ENCODE measurements at regions not wholly inside any gene's neighbourhood (a gene's known extent, or its start where the extent isn't known, plus 50 kb on each side); places are given as distances from the start of the nearest gene placed in this dataset.

DNA sequence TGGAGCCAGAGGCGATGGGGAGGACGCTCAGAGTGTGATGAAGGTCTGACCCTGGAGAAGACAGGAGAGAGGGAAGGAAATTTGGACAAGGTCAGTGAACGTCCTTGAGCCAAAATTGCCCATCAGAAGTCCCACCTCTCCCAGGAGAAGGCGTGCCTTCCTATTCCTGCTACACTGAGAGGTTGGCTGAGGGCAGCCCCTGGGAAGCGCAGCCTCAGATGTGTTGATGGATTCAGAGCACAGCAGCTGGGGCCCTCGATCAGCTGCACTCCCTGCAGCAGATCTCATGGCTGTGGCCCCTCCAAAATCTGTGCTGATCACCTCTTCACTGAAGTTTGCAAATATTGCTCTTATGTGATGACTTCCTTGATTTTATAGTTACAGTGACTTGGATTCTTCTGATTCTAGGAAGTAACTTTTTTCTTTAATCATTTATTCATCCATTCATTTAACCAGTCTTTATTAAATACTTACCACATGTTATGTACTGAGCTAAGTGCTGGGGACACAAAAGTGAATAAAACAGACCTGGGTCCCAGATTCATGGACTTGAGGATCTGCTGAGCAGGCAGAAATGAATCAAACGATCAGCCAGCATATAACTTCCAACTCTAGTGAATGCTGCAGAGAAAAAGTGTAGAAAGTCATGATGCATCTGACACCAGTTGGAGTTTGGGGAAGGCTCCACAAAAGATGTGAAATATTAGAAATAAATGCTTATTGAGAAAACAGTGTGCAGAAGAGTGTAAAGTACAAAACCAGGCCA is 69.6 kb upstream of the ARMC2 start:
- DNase-seq (ENCODE audit: low spot score), result no peak

DNA sequence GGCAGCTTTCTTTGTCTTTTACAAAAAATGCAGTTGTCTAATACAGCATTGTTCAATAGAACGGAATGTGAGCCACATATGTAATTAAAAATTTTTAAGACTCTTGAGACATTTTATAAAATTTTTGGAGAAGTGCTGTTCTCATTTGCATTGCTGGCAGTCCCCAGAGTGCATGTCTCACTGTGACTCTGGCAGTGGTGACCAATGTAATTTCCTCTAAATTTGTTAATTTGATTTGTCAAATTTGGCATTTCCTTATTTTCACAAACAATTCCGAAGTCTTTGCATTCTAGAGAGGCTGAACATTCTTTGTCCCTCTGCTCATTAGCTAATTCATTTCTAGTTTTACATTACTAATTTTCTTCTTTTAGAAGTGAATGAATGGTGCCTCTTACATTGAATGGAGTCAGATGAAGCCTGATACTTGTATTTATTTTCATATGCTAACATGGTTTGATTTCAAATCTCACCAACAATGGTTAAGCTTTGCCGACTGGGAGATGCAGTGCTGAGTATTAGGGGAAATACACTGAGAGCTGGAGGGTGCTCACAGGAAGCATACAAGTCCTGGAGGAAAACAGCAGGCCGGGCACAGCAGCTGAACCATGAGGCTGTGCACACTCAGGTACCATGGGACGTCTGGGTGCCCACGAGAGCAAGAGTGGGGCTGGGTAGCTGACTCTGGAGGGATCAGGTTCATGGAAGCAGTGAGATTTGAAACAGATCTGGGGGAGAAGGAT is 68.5 kb upstream of the ARMC2 start:
- DNase-seq (ENCODE audit: low spot score), result no peak

DNA sequence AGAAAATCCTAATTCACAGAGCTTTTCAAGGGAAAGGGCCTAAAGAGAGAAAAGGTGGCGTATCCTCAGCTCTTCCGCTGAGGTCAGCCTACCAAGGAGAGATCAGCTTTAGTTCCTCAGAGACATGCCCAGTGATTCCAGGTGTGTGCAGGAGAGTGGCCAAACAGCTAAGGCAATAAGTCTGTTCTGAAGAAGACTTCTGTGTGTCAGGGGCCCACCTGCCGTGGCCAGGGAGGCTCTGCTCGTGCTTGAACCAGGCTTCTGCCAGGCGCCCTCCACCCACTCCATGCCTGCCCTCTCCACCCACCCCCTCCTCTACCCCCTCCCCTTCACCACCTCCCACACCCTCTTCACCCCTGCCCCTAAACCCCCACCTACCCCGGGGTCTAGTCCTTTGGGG is 67.4 kb upstream of the ARMC2 start:
- DNase-seq (ENCODE audit: low spot score), result no peak

DNA sequence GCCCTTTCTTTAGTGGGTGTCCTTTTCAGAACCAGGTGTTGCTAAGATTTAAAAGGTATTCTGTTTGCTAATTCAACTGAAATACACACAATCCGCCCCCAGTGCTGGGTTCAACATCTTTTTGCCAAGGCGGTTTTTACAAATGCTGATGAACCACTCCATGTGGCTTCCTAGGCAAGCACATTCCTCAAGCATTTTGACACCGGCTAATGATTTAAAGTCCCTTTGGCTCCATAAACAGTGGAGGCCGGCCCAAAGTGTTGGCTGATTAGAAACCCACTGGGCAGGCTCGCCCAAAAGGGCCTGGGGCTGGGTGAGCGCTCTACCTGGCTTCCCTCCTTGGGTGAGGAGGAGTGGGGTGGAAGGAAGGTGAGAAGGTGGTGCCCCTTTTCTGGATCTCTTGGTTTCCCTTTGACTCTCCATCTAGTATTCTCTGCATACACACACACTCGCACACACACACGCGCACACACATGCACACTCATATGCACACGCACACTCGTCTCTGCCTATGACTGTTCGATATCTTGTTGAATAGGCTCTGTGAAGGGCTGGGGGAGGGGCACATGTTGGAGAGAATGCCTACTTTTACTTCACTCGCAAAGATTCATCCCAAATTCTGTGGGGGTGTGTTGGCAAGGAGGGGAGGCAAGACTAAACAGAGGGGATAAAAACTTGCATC is 66.7 kb upstream of the ARMC2 start:
- no peak for DNase-seq (ENCODE audit: low spot score)

DNA sequence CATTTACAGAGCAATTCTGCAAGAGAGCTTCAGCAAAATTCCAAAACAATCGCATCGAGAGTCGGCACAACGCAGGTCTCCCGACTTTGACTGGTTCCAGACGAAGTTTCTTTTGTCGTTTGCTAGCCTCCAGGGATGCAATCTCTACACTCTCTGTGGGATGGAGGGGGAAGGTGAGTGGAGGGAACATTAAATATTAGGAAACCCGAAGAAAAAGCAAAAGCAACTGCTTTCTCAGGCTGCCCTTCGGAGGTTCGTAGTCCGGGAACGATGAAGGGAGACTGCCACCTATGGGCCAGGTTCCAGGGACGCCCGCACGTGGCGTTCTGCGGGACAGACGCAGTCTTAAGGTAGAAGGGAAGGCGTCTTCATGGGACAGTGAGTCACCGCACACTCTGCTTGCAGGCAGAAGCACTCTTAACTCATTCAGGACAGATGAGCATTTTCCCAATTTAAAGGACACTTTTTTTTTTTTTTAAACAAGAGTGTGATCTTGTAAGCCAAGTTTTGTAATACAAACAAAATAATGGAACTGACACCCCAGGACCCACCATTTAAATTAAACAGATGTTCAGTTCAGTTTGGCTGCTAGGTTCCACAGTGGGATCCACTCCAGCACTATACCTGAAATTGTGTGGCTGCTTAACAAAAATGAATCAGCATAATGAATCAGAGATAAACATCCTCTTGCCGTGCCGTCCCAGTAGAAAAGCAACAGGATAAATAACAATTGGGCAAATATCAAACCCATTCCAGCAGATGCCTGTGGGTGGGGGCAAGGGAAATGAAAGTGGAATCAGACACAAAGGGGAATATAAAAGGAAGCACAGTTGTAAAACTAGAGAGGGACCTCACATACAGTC is 65.8 kb upstream of the ARMC2 start:
- DNase-seq (ENCODE audit: low spot score), result peak; percentile 72

DNA sequence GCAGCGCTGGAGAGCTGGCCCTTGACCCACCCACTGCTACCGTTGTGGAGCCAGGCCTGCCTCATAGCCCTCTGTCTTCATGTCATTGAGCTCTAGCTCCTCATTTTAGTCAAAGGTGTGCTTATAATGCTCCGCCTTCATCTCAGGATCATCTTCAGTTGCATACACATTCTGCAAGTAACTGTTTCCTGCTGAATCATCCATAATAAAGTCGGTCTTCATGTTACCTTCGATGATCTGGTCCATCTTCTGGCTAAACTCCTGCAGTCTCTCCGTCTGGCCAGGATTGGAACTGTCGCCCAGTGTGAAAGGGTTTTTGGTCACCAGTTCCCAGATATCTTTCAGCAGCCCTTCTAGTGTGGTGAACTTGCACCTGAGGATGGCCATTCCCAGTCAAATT is 62.6 kb upstream of the ARMC2 start:
- no peak for DNase-seq (ENCODE audit: low spot score)

DNA sequence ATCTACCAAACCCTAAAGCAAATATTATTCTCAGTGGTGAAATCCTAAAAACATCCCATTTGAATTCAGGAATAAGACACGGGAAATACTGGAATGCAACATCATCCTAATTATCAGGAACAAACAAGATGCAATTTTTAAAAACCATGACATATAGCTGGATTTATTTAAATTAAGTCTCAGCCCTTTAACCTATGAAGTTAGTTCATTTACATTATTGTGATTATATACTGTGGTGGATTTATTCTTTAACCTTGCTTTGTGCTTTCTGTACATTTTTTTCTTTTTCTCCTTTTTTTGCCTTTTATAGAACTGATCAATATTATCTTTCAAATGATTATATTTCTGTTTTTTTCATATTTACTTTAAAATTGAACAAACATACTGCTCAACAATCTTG is 59.8 kb upstream of the ARMC2 start:
- no peak for DNase-seq (ENCODE audit: low spot score)

DNA sequence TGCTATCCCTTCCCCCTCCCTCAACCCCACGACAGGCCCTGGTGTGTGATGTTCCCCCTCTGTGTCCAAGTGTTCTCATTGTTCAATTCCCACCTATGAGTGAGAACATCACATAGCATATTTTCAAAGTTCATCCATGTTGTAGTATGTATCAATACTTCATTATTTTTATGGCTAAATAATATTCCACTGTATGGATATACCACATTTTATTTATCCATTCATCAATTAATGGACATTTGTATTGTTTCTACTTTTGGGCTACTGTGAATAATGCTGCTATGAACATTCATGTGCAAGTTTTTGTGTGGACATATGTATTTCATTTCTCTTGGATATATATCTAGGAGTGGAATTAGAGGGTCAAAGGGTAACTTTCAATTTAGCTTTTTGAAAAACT is 58.7 kb upstream of the ARMC2 start:
- no peak for DNase-seq (ENCODE audit: low spot score)

DNA sequence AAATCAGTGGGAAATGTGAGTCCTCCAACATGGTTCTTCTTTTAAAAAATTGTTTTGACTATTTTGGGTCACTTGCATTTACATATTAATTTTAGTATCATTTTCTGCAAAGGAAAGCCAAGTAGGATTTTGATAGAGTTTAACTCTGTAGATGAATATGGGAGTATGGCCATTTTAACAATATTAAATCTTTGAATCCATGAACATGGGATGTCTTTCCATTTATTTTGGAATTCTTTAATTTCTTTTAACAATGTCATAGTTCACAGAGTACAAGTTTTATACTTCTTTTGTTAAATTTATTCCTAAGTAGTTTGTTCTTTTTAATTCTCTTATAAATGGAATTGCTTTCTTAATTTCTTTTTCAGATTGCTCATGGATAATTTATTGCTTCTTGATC is 56.5 kb upstream of the ARMC2 start:
- DNase-seq (ENCODE audit: low spot score), result no peak

DNA sequence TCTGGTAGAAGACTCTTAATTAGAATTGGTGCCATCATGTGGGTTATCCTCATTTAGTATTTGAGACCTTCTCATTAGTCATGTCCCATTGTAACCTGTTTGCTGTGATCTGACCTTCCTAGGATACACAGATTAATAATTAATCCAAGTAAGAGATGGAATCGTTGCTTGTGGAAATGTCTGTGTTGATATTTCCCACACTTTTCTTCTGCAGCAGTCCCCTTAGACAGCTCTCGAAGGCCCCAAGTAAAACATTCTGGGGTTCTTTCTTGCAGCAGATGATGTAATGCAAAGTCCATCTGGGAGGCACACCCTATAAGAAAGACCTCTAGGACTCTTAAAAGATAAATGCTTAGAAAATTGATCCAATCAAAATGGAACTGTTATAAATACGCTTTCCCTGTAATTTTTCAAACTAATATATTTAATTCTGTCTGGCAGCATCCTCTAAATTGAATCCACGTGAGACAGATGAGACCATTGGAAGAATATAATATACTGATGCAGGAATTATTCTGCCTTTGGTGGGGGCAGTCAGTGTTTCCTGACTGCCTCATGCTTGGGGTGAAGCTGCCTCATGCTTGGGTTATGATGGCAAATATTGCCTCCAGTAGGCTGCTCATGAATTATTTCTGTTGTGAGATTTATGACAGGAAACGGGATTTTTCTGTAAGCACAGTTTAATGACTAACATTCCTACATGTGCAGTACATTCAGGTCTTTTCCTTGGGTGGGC is 54.5 kb upstream of the ARMC2 start:
- no peak for DNase-seq (ENCODE audit: low spot score)

DNA sequence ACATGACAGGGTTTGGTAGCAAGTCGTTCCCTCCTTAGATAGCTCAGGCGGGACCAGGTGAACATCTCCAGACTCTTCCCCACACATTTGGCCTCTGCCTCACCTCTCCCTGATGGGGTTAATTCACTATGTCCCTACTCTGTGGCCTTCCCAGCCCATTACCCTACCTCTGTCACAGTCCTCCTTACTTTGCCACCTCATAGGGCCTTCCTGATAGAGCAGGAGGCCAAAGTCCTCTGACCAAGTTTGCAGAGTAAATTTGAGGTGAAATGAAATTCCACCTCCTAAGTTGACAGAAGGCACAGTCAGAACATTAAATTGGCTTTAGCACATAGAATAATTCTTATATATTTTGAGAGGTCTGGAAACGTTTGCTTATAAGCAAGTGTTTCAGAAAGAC is 53.1 kb upstream of the ARMC2 start:
- DNase-seq (ENCODE audit: low spot score), result no peak

DNA sequence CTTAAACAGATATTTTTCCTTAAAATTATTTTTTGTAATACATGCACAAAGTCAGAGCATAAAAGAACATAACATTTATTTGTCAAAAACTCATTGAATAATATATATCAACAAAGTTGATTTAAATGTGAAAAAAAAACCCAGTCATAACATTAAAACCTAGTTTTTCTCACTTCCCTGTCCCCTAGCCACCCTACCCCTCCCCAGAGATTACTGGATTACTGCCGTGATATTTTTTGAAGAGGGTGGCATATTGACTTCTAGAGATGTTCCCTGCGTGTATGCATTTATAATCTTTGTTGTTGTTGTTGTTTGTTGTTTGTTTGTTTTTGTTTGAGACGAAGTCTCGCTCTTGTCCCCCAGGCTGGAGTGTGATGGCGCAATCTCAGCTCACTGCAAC is 52.4 kb upstream of the ARMC2 start:
- DNase-seq (ENCODE audit: low spot score), result no peak

DNA sequence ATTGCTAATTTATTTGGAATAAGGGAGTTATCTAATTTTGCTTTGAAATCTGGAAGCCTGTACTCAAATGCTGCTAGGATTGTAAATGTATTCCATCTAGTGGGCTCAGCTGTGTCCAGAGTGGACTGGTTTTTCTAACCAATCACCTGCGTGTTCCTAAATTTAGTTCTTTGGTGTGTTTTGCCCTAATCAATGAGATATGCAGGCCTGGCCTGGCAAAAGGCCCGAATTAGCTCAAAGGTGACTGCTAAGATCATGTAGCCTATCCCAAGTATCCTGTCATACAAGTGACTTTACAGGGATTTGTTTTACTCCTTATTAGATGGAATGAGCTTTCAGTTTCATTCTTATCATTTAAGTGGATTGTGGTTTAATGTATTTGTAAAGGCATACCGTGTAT is 51.3 kb upstream of the ARMC2 start:
- no peak for DNase-seq (ENCODE audit: low spot score)

DNA sequence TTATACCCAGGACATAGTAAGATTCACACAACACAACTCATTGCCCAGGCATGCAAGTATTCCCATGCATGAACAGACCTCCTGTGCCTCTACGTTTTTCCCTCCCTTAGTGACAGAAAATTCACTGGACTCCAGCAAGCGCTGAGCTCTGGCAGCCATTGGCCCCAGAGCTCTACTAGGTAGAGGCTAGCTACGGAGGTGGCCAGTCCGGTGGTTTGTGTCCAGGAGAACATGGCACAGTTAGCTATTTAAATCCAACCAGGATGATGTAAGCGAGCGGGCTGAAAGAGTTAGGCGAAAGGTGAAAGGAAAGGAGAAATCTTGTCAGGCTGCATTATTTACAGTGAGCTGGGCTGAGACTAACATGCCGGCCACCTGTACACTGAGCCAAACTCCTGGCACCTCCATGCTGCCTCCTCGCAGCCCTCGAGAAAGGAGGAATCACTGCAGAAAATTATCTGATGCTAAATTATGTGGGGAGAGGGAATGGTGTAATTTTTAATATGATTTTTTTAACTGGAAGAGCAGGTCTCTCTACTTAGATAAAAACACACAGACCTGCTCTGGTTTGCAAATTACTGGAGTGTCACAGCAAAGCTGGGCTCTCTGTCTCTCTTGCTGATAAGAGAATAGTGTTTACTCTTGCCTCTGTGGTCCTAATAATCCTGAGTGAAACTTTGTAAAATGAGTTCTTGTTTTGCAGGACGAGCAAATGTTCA is 50.1 kb upstream of the ARMC2 start:
- DNase-seq (ENCODE audit: low spot score), result no peak

Measured in putamen (tissue), 1 donor.